IMR-90 (cell line): ENCODE measurements at regions not wholly inside any gene's neighbourhood (a gene's known extent, or its start where the extent isn't known, plus 50 kb on each side); places are given as distances from the start of the nearest gene placed in this dataset.
"Not testable (repeated sequence)": the region's sequence is repeated elsewhere in the genome, so short reads cannot be mapped to it uniquely, and the experiment has no call there.

Experiments
- ATAC-seq: fragments of 200-7000 bp; cut with Tn5 transposase; 2 replicates; pipeline ENCODE4 v1.9.1; 2020; ENCODE audit warnings: low read depth, mild to moderate bottlenecking, moderate library complexity
- BruUV-seq: library from RNA; stranded (reverse); fragments of 400-500 nt; replicated peaks from 2 replicates; lab custom pipeline; 2021; lab: Mats Ljungman, UMichigan
- CTCF ChIA-PET: fragments of 300-600 bp; formaldehyde crosslinking; extraction: SDS; loops from one replicate; lab custom pipeline; 2021; ENCODE audit warnings: antibody characterized with exemption; lab: Yijun Ruan, JAX
- POLR2A ChIA-PET: fragments of 300-600 bp; sonication (Branson Sonifier 250); formaldehyde crosslinking; loops from one replicate; lab custom pipeline; 2022; ENCODE audit warnings: antibody characterized with exemption; ENCODE audit not compliant: unreplicated experiment; lab: Charles Lee
- DNase-seq: peaks from one replicate; pipeline ENCODE4 v3.0.0; 2013
- H2AFZ ChIP-seq: replicated peaks from 2 replicates; pipeline ENCODE3; 2013; ENCODE audit warnings: low read length, mild to moderate bottlenecking; ENCODE audit not compliant: poor library complexity
- H2AK5ac ChIP-seq: 2 replicates; pipeline ENCODE4 v1.6.1; 2013; ENCODE audit warnings: low read depth, low read length, inconsistent platforms
- H2AK9ac ChIP-seq: replicated peaks from 2 replicates; pipeline ENCODE3; 2013; ENCODE audit warnings: mild to moderate bottlenecking, low read depth, low read length, moderate library complexity; ENCODE audit not compliant: poor library complexity
- H2BK120ac ChIP-seq: 2 replicates; pipeline ENCODE4 v1.6.1; 2013; ENCODE audit warnings: low read depth, low read length, inconsistent platforms
- H2BK15ac ChIP-seq: 3 replicates; pipeline ENCODE4 v1.6.1; 2013; ENCODE audit warnings: low read depth, low read length, inconsistent platforms
- H2BK20ac ChIP-seq: 2 replicates; pipeline ENCODE4 v1.6.1; 2013; ENCODE audit warnings: low read depth, mild to moderate bottlenecking, inconsistent platforms, low read length, moderate library complexity
- H2BK5ac ChIP-seq: 2 replicates; pipeline ENCODE4 v1.6.1; 2013; ENCODE audit warnings: mild to moderate bottlenecking, low read depth, low read length, inconsistent platforms; ENCODE audit not compliant: poor library complexity, severe bottlenecking
- H3K14ac ChIP-seq: replicated peaks from 2 replicates; pipeline ENCODE4 v1.6.1; 2013; ENCODE audit warnings: low read depth, low read length, inconsistent platforms
- H3K18ac ChIP-seq: 2 replicates; pipeline ENCODE4 v1.6.1; 2013; ENCODE audit warnings: low read depth, low read length, control low read depth
- H3K23ac ChIP-seq: 2 replicates; pipeline ENCODE4 v1.6.1; 2013; ENCODE audit warnings: low read depth, low read length, inconsistent platforms
- H3K27ac ChIP-seq: 2 replicates; pipeline ENCODE4 v1.5.1; 2013; ENCODE audit warnings: mild to moderate bottlenecking, control low read depth, low read length; ENCODE audit not compliant: insufficient read depth
- H3K27me3 ChIP-seq: 2 replicates; pipeline ENCODE4 v1.6.1; 2013; ENCODE audit warnings: low read length; ENCODE audit not compliant: control insufficient read depth, insufficient read depth
- H3K36me3 ChIP-seq: 2 replicates; pipeline ENCODE4 v1.6.1; 2013; ENCODE audit warnings: low read length, mixed read lengths; ENCODE audit not compliant: control insufficient read depth, insufficient read depth
- H3K4ac ChIP-seq: 2 replicates; pipeline ENCODE4 v1.6.1; 2013; ENCODE audit warnings: low read depth, low read length, inconsistent platforms
- H3K4me1 ChIP-seq: 2 replicates; pipeline ENCODE4 v1.6.1; 2013; ENCODE audit warnings: low read length, mixed read lengths; ENCODE audit not compliant: control insufficient read depth, insufficient read depth
- H3K4me2 ChIP-seq: 2 replicates; pipeline ENCODE4 v1.6.1; 2013; ENCODE audit warnings: low read depth, mild to moderate bottlenecking, control low read depth, low read length, moderate library complexity
- H3K4me3 ChIP-seq: 2 replicates; pipeline ENCODE4 v1.5.1; 2013; ENCODE audit warnings: low read depth, mild to moderate bottlenecking, control low read depth, low read length, moderate library complexity; ENCODE audit not compliant: insufficient read depth
- H3K56ac ChIP-seq: 2 replicates; pipeline ENCODE4 v1.6.1; 2013; ENCODE audit warnings: low read length, inconsistent platforms; ENCODE audit not compliant: insufficient read depth; ENCODE audit errors: extremely low read depth
- H3K79me1 ChIP-seq, 2 experiments: 2 replicates each; pipeline ENCODE4 v1.6.1; 2013; ENCODE audit warnings: low read length in 2 of 2, inconsistent platforms in 1 of 2, low read depth in 1 of 2
- H3K9ac ChIP-seq: 2 replicates; pipeline ENCODE4 v1.6.1; 2013; ENCODE audit warnings: low read depth, low read length, control low read depth
- H3K9me1 ChIP-seq: 2 replicates; pipeline ENCODE4 v1.6.1; 2013; ENCODE audit warnings: low read length, inconsistent platforms; ENCODE audit not compliant: insufficient read depth
- H3K9me3 ChIP-seq: 2 replicates; pipeline ENCODE4 v1.6.1; 2013; ENCODE audit warnings: low read length; ENCODE audit not compliant: control insufficient read depth, insufficient read depth
- H4K20me1 ChIP-seq: 2 replicates; pipeline ENCODE4 v1.6.1; 2013; ENCODE audit warnings: low read length, inconsistent platforms; ENCODE audit not compliant: insufficient read depth
- H4K5ac ChIP-seq: 2 replicates; pipeline ENCODE4 v1.6.1; 2013; ENCODE audit warnings: mild to moderate bottlenecking, low read depth, low read length, control low read depth
- H4K8ac ChIP-seq, 2 experiments: 2 replicates each; pipeline ENCODE4 v1.6.1; 2013; ENCODE audit warnings: low read depth in 2 of 2, low read length in 2 of 2, control low read depth in 1 of 2, inconsistent platforms in 1 of 2
- H4K91ac ChIP-seq: 2 replicates; pipeline ENCODE4 v1.6.1; 2013; ENCODE audit warnings: low read depth, low read length, inconsistent platforms; ENCODE audit not compliant: insufficient read depth
- CEBPB ChIP-seq: IDR thresholded peaks from 2 replicates; pipeline ENCODE4 v1.6.1; 2012; ENCODE audit warnings: low read depth, low read length, improper control_type of control experiment
- ELK1 ChIP-seq: fragments of 150-350 bp; IDR thresholded peaks from 2 replicates; pipeline ENCODE4 v1.6.1; 2016; ENCODE audit warnings: low read depth, mild to moderate bottlenecking, low read length, moderate library complexity, borderline replicate concordance
- POLR2A ChIP-seq: IDR thresholded peaks from 2 replicates; pipeline ENCODE4 v1.6.1; 2012; ENCODE audit warnings: mild to moderate bottlenecking, low read depth, low read length
- WGBS, 2 experiments: methylation state at CpG; one replicate each; pipeline versions ENCODE4 v1.1.5 to v1.1.7; 2013; ENCODE audit warnings: missing lambda C conversion rate in 2 of 2; ENCODE audit not compliant: insufficient read length in 1 of 2; ENCODE audit errors: extremely low coverage in 2 of 2; 5-methylcytosine and 5-hydroxymethylcytosine counted together
- dilution Hi-C: fragments of 300-500 bp; cut with HindIII; formaldehyde crosslinking; loops from one replicate; pipeline ENCODE4 v1.14.3; 2018; ENCODE audit warnings: low sequenced_read_pairs; ENCODE audit not compliant: unreplicated experiment
- in situ Hi-C: fragments of 300-500 bp; cut with MboI; formaldehyde crosslinking; loops from 3 replicates; pipeline ENCODE4 v1.14.3; 2019; ENCODE audit warnings: low sequenced_read_pairs, inconsistent platforms, mixed read lengths
- intact Hi-C: fragments of 100-400 bp; cut with micrococcal nuclease; formaldehyde crosslinking; loops from 2 replicates; pipeline ENCODE4 v1.10.0; 2022

GRCh38 chr2:53028225-53028624 is 739.4 kb upstream of the CHAC2 start:
- Histone ChIP-seq H4K20me1 (no peaks in the 10 kb centered on the region), H3K27me3 (no peaks in the 10 kb centered on the region), H3K18ac (peak overlapping the region; percentile 93; the same call in 1 of the 2 replicates), H2BK15ac (peak overlapping the region; percentile 46; the same call in 2 of the 3 replicates), H4K91ac (peak overlapping the region; percentile 75), H3K14ac (peak overlapping the region; percentile 59; the same call in 1 of the 2 replicates), H3K4ac (peak overlapping the region; percentile 76), H3K79me1 (no peaks in the 10 kb centered on the region), H3K27ac (no peak overlapping the region), H3K4me1 (peaks cover 12% of the 10 kb centered on the region), H4K8ac (peak overlapping the region in 1 of 2 experiments; percentile 73; a peak in 2 of 4 replicates), H3K23ac (peak overlapping the region; percentile 11), H3K9me1 (0 out of 2 replicates have a peak, but pooled peaks cover 4% of the 10 kb centered on the region), H2BK120ac (peak overlapping the region; percentile 88), H3K56ac (no peak overlapping the region; the same call in 1 of the 2 replicates), H3K4me3 (no peak overlapping the region), H2AK9ac (no peak overlapping the region), H2BK5ac (peak overlapping the region; percentile 84), H2AK5ac (0 out of 2 replicates have a peak overlapping the region, but pooled peaks have one; percentile 9), H3K9me3 (no peaks in the 10 kb centered on the region), H2BK20ac (peak overlapping the region; percentile 78), H3K9ac (no peak overlapping the region), H3K36me3 (no peaks in the 10 kb centered on the region), H2AFZ (no peak overlapping the region), H4K5ac (peak overlapping the region; percentile 56; the same call in 1 of the 2 replicates), H3K4me2 (peak overlapping the region; percentile 3; the same call in 1 of the 2 replicates)
- no peak for TF ChIP-seq ELK1
- peak; percentile 52 for TF ChIP-seq CEBPB
- TF ChIP-seq POLR2A = no peak
- ChIA-PET CTCF (interaction anchor here (0.6 kb wide), 1 partner anchor 642 kb away, joined by 4 read pairs; no protein-coding TSS in a partner anchor), POLR2A (no interaction called here)
- dilution Hi-C loops = no loop called here
- BruUV-seq = no TSS peak
- in situ Hi-C loops = no loop called here
- DNase-seq = peak; percentile 70
- ATAC-seq = peak; percentile 90
- intact Hi-C loops = no loop called here

- H4K8ac ChIP-seq, H3K18ac ChIP-seq, H2BK5ac ChIP-seq, H3K23ac ChIP-seq, CTCF ChIA-PET, H3K79me1 ChIP-seq, H2AK5ac ChIP-seq, H3K14ac ChIP-seq, H3K9me3 ChIP-seq, H2AK9ac ChIP-seq, intact Hi-C loops, H3K4me3 ChIP-seq, H4K5ac ChIP-seq, in situ Hi-C loops, H2AFZ ChIP-seq, H3K56ac ChIP-seq, H3K27ac ChIP-seq, dilution Hi-C loops, BruUV-seq, H4K91ac ChIP-seq, ATAC-seq, H3K4me2 ChIP-seq, POLR2A ChIA-PET, H3K9ac ChIP-seq, H2BK120ac ChIP-seq, DNase-seq, H3K4me1 ChIP-seq, H3K9me1 ChIP-seq, H3K27me3 ChIP-seq, H4K20me1 ChIP-seq, H3K36me3 ChIP-seq: not testable (repeated sequence)
- Histone ChIP-seq H3K4ac (0 out of 2 replicates have a peak overlapping the region, but pooled peaks have one; percentile 4), H2BK15ac (peak overlapping the region; percentile 53; the same call in 1 of the 3 replicates), H2BK20ac (0 out of 2 replicates have a peak overlapping the region, but pooled peaks have one; percentile 18)
- WGBS, 2 experiments = no CpG with 5 or more reads among the region's 4 CpGs
Measured at GRCh38 chr2:53022248-53022647, 745.4 kb upstream of the CHAC2 start.
